HepG2 (cell line): ENCODE measurements at regions not wholly inside any gene's neighbourhood (a gene's known extent, or its start where the extent isn't known, plus 50 kb on each side); places are given as distances from the start of the nearest gene placed in this dataset.

Experiments
- BCLAF1 ChIP-seq: fragments of 450-650 bp; IDR thresholded peaks from 2 replicates; pipeline ENCODE4 v1.6.1; 2017; ENCODE audit warnings: mild to moderate bottlenecking
- GATAD1 ChIP-seq: IDR thresholded peaks from 2 replicates; pipeline ENCODE4 v1.6.1; 2016; ENCODE audit warnings: missing genetic modification reagents, missing compliant biosample characterization
- ISL2 ChIP-seq: sonication (generic); formaldehyde crosslinking; IDR thresholded peaks from 2 replicates; pipeline ENCODE4 v1.5.0; 2020; ENCODE audit warnings: missing genetic modification reagents
- SRSF1 ChIP-seq: fragments of 200-400 bp; formaldehyde crosslinking; optimal IDR thresholded peaks from 2 replicates; pipeline ENCODE3; 2017; ENCODE audit warnings: mild to moderate bottlenecking, low read depth, low read length, moderate library complexity
- ZBTB7A ChIP-seq: sonication (generic); formaldehyde crosslinking; IDR thresholded peaks from 2 replicates; pipeline ENCODE4 v1.8.0; 2022; ENCODE audit warnings: mild to moderate bottlenecking, missing genetic modification reagents
- ZNF460 ChIP-seq: sonication (generic); formaldehyde crosslinking; IDR thresholded peaks from 2 replicates; pipeline ENCODE4 v1.5.1; 2020; ENCODE audit warnings: missing genetic modification reagents, mild to moderate bottlenecking, borderline replicate concordance
- ZNF510 ChIP-seq: sonication (generic); formaldehyde crosslinking; IDR thresholded peaks from 2 replicates; pipeline ENCODE4 v1.4.0; 2020; ENCODE audit warnings: low read depth, mild to moderate bottlenecking, missing genetic modification reagents
- TF ChIP-seq, protein P1 (sequence below): sonication (generic); formaldehyde crosslinking; conservative IDR thresholded peaks from 2 replicates; pipeline ENCODE4 v1.4.0; 2020; ENCODE audit warnings: mild to moderate bottlenecking, missing genetic modification reagents, moderate library complexity
- TF ChIP-seq, protein P2 (sequence below): sonication (generic); formaldehyde crosslinking; IDR thresholded peaks from 2 replicates; pipeline ENCODE4 v1.4.0; 2020; ENCODE audit warnings: missing genetic modification reagents, borderline replicate concordance

DNA sequence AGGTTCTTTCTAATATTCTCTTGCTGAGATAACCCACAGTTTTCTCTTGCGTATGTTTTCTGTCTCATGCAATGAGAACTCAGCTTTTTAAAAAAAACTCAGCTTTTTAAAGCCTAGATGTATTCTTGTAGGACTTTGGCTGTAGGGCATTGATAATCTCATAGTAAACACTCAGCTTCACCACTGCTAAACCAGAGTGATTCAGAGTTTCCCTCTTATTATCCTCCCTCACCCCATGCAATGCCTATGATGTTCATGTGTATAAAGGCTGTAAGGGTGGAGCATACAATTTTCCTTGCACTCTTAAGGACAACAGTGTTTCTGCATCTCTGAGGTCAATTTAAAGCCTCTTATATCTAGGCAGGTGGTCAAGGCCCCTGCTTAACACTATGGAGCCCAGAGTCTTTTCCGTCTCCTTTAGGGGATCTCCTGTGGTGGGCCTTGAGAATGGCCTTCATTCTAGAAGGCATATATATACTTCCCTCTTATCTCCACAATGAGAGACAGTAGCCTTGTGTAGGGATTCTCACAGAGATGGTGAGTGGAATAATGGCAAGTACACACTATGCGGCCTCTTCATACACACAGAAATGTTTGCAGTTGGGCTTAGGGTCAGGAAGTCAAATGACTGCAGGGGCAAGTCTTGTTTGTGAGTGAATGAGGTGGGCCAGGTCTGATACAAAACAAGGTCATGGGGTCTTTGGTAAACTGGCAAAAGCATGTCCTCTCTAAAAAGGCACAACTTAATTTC lies 279.6 kb downstream of the HS3ST3A1 start (continued):
- TF ChIP-seq, protein P1, sequence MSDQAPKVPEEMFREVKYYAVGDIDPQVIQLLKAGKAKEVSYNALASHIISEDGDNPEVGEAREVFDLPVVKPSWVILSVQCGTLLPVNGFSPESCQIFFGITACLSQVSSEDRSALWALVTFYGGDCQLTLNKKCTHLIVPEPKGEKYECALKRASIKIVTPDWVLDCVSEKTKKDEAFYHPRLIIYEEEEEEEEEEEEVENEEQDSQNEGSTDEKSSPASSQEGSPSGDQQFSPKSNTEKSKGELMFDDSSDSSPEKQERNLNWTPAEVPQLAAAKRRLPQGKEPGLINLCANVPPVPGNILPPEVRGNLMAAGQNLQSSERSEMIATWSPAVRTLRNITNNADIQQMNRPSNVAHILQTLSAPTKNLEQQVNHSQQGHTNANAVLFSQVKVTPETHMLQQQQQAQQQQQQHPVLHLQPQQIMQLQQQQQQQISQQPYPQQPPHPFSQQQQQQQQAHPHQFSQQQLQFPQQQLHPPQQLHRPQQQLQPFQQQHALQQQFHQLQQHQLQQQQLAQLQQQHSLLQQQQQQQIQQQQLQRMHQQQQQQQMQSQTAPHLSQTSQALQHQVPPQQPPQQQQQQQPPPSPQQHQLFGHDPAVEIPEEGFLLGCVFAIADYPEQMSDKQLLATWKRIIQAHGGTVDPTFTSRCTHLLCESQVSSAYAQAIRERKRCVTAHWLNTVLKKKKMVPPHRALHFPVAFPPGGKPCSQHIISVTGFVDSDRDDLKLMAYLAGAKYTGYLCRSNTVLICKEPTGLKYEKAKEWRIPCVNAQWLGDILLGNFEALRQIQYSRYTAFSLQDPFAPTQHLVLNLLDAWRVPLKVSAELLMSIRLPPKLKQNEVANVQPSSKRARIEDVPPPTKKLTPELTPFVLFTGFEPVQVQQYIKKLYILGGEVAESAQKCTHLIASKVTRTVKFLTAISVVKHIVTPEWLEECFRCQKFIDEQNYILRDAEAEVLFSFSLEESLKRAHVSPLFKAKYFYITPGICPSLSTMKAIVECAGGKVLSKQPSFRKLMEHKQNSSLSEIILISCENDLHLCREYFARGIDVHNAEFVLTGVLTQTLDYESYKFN, result peak; percentile 90
- TF ChIP-seq ZNF510, result no peak
- no peak for TF ChIP-seq ZNF460 (CRISPR knock-in tag)
- peak; percentile 47 for TF ChIP-seq GATAD1 (CRISPR knock-in tag)
- TF ChIP-seq, protein P2, sequence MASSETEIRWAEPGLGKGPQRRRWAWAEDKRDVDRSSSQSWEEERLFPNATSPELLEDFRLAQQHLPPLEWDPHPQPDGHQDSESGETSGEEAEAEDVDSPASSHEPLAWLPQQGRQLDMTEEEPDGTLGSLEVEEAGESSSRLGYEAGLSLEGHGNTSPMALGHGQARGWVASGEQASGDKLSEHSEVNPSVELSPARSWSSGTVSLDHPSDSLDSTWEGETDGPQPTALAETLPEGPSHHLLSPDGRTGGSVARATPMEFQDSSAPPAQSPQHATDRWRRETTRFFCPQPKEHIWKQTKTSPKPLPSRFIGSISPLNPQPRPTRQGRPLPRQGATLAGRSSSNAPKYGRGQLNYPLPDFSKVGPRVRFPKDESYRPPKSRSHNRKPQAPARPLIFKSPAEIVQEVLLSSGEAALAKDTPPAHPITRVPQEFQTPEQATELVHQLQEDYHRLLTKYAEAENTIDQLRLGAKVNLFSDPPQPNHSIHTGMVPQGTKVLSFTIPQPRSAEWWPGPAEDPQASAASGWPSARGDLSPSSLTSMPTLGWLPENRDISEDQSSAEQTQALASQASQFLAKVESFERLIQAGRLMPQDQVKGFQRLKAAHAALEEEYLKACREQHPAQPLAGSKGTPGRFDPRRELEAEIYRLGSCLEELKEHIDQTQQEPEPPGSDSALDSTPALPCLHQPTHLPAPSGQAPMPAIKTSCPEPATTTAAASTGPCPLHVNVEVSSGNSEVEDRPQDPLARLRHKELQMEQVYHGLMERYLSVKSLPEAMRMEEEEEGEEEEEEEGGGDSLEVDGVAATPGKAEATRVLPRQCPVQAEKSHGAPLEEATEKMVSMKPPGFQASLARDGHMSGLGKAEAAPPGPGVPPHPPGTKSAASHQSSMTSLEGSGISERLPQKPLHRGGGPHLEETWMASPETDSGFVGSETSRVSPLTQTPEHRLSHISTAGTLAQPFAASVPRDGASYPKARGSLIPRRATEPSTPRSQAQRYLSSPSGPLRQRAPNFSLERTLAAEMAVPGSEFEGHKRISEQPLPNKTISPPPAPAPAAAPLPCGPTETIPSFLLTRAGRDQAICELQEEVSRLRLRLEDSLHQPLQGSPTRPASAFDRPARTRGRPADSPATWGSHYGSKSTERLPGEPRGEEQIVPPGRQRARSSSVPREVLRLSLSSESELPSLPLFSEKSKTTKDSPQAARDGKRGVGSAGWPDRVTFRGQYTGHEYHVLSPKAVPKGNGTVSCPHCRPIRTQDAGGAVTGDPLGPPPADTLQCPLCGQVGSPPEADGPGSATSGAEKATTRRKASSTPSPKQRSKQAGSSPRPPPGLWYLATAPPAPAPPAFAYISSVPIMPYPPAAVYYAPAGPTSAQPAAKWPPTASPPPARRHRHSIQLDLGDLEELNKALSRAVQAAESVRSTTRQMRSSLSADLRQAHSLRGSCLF (CRISPR knock-in tag), result no peak
- TF ChIP-seq SRSF1, result no peak
- peak; percentile 97 for TF ChIP-seq ISL2 (CRISPR knock-in tag)
- TF ChIP-seq ZBTB7A (CRISPR knock-in tag), result peak; percentile 90
- TF ChIP-seq BCLAF1, result no peak
